HL-60/S4 treated with retinoic acid at 250 ng/mL for 4 days and 3 days (cell line): ENCODE measurements at regions not wholly inside any gene's neighbourhood (a gene's known extent, or its start where the extent isn't known, plus 50 kb on each side); places are given as distances from the start of the nearest gene placed in this dataset.

Experiments
- in situ Hi-C: fragments of 300-500 bp; cut with MboI; formaldehyde crosslinking; loops from 2 replicates; pipeline ENCODE4 v1.7.0; 2022; ENCODE audit warnings: low sequenced_read_pairs

GRCh38 chr17:14959106-14959648 lies 305.9 kb downstream of the PMP22 start:
- in situ Hi-C loops: no loop called here

GRCh38 chr17:14953405-14953804 lies 311.7 kb downstream of the PMP22 start:
- in situ Hi-C loops: no loop called here

GRCh38 chr17:14950686-14951085 lies 314.4 kb downstream of the PMP22 start:
- in situ Hi-C loops: no loop called here

- in situ Hi-C loops: no loop called here
Observed at GRCh38 chr17:14950216-14950615, 314.9 kb downstream of the PMP22 start.

GRCh38 chr17:14947671-14948070 lies 317.5 kb downstream of the PMP22 start:
- in situ Hi-C loops: loop anchor here (25.0 kb wide), 2 partner anchors 635 to 1360 kb away; partner anchors contain the start of gene HS3ST3B1

- in situ Hi-C loops: loop anchor here (25.0 kb wide), 2 partner anchors 634 to 1359 kb away; partner anchors contain the start of gene HS3ST3B1
Observed at GRCh38 chr17:14946481-14946880, 318.6 kb downstream of the PMP22 start.

GRCh38 chr17:14942526-14943190 lies 322.5 kb downstream of the PMP22 start:
- in situ Hi-C loops: loop anchor here (25.0 kb wide), 2 partner anchors 630 to 1355 kb away; partner anchors contain the start of gene HS3ST3B1

- in situ Hi-C loops: loop anchor here (25.0 kb wide), 2 partner anchors 629 to 1354 kb away; partner anchors contain the start of gene HS3ST3B1
Observed at GRCh38 chr17:14940938-14941265, 324.2 kb downstream of the PMP22 start.

GRCh38 chr17:14940108-14940937 lies 324.8 kb downstream of the PMP22 start:
- in situ Hi-C loops: loop anchor here (25.0 kb wide), 2 partner anchors 628 to 1353 kb away; partner anchors contain the start of gene HS3ST3B1

GRCh38 chr17:14935845-14936485 lies 329.2 kb downstream of the PMP22 start:
- in situ Hi-C loops: loop anchor here (25.0 kb wide), 2 partner anchors 624 to 1349 kb away; partner anchors contain the start of gene HS3ST3B1

- in situ Hi-C loops: loop anchor here (25.0 kb wide), 2 partner anchors 623 to 1348 kb away; partner anchors contain the start of gene HS3ST3B1
Observed at GRCh38 chr17:14935139-14935841, 329.8 kb downstream of the PMP22 start.

- in situ Hi-C loops: loop anchor here (25.0 kb wide), 2 partner anchors 621 to 1346 kb away; partner anchors contain the start of gene HS3ST3B1
Observed at GRCh38 chr17:14933676-14934075, 331.4 kb downstream of the PMP22 start.

- in situ Hi-C loops: loop anchor here (25.0 kb wide), 2 partner anchors 614 to 1339 kb away; partner anchors contain the start of gene HS3ST3B1
Observed at GRCh38 chr17:14926526-14927122, 338.5 kb downstream of the PMP22 start.

GRCh38 chr17:14926073-14926472 lies 339.1 kb downstream of the PMP22 start:
- in situ Hi-C loops: loop anchor here (25.0 kb wide), 2 partner anchors 614 to 1339 kb away; partner anchors contain the start of gene HS3ST3B1

GRCh38 chr17:14925498-14925897 lies 339.6 kb downstream of the PMP22 start:
- in situ Hi-C loops: loop anchor here (25.0 kb wide), 2 partner anchors 613 to 1338 kb away; partner anchors contain the start of gene HS3ST3B1

- in situ Hi-C loops: no loop called here
Observed at GRCh38 chr17:14923981-14924380, 341.1 kb downstream of the PMP22 start.

- in situ Hi-C loops: no loop called here
Observed at GRCh38 chr17:14922411-14922810, 342.7 kb downstream of the PMP22 start.

- in situ Hi-C loops: no loop called here
Observed at GRCh38 chr17:14921936-14922335, 343.2 kb downstream of the PMP22 start.

GRCh38 chr17:14919631-14920213 lies 345.4 kb downstream of the PMP22 start:
- in situ Hi-C loops: no loop called here
